ENCODE measurements at regions not wholly inside any gene's neighbourhood (a gene's known extent, or its start where the extent isn't known, plus 50 kb on each side); places are given as distances from the start of the nearest gene placed in this dataset.
A peak's percentile ranks its signal among the peaks of the same experiment; 100 is the strongest.
"Not testable (repeated sequence)": the region's sequence is repeated elsewhere in the genome, so short reads cannot be mapped to it uniquely, and the experiment has no call there.

DNA sequence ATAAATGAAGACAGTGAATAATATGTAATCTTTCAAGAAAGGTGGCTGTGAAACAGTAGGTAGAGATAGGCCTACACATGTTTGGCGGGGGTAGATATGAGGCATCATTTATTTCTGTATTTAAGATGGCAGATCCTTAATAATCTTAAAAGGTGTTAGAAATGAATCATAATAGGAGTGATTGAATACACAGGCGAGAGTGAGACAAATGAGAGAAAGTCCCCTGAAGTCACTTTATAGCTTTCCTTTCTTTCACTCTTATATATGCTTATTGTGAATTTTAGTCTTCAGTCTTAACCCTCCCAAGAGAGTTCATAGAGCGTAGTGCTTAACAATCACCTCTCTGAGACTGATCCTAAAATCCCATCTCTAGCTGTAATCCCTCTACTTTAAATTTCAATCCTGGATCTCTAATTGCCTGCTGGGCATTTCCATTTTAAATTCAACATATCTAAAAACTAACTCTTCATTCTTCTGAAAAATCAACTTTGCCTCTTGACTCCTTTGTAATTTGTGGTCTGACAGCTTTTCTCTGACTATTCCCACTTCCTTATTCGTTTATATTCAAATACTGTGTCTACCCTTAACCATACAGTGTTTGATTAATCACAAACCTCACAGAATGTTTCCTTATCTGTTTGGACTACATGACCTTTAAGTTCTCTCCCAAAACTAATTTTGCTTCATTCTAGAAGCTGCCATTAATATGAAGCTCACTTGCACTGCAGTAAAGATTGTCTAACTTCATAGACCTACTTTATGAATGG, 463.7 kb upstream of the FSIP2 start:
- DNase-seq: no peak

DNA sequence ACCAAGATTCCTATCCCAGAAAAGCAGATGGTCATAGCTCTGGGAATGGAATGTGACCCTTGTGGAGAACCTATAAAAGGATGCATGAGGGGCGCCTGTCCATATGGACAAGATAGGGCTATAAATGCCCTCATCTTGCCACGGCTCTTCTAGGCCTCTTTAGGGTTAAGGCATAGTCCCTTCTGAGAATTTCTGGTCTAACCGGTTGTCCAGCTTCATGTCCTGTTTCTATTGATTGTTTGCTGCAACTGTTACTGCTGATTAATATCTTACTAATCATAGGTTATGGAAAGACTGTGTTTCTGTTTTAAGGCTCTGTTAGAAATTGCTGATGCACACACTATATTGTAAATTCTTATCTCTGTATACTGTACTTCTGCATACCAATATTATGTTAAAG, 462.6 kb upstream of the FSIP2 start:
- DNase-seq: not testable (repeated sequence)

GRCh38 chr2:185278761-185279160, 459.8 kb upstream of the FSIP2 start:
- DNase-seq: no peak

- peak; percentile 7 for DNase-seq
These were observed 458.6 kb upstream of the FSIP2 start for GRCh38 chr2:185279999-185280398.

DNA sequence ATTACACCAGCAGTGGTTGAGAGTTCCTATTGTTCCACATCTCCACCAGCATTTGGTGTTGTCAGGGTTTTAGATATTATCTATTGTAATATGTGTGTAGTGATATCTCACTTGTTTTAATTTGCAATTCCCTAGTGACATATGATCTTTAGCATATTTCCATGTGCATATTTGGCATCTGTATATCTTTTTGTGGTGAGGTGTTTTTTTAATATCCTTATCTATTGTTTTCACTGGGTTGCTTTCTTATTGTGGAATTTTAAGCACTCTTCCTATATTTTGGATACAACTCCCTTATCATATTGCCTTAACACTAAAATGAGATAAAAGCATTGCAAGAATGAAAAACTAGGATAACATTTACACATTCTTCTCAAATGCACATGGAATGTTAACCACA, 453.9 kb upstream of the FSIP2 start:
- DNase-seq: no peak

DNA sequence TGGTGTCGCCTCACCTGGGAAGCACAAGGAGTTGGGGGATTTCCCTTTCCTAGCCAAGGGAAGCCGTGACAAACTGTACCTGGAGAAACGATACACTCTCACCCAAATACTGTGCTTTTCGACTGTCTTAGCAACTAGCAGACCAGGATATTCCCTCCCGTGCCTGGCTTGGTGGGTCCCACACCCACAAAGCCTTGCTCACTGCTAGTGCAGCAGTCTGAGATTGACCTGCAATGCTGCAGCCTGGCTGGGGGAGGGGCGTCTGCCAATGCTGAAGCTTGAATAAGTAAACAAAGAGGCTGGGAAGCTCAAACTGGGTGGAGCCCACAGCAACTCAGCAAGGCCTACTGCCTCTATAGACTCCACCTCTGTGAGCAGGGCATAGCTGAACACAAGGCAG, 448.6 kb upstream of the FSIP2 start:
- not testable (repeated sequence) for DNase-seq

DNA sequence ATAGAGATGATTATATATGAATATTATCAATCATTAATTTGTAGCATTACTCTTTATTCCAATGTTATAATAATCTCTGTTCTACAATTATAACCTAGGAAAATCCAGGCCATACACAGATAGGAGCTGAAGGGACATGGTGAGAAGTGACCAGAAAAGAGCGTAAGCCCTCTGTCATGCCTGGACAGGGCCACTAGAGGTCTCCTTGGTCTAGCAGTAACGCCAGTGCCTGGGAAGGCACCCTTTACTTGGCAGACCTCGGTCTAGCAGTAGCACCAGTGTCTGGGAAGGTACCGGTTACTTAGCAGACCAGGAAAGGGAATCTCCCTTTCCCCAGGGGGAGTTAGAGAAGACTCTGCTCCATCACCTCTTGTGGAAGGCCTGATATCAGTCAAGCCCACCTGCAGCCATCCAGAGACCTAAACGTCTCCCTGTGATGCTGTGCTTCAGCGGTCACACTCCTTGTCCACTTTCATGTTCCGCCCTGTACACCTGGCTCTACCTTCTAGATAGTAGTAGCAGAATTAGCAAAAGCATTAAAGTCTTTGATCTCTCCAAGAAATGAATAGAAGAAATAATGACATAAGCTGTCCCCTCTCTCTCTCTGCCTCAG, 447.5 kb upstream of the FSIP2 start:
- peak; percentile 20 for DNase-seq

DNA sequence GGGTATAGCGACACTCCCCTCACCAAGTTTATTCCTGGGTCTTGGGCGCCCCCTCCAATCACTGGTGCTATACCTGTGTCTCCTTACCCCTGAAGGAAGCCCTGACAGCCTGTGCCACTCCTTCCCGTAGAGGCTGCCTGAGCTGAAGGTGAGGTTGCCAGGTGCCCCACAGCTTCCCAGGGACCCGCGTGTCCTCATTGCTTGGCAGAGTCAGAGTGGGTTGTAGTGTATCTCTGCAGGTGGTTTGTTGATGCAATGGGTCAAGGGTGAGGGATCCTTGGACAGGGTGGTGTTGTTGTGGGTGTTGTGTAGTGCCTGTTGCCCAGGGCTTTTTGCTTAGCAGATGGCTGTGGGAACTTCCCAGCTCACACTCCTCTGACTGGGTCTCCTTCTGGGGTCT, 438.7 kb upstream of the FSIP2 start:
- no peak for DNase-seq

DNA sequence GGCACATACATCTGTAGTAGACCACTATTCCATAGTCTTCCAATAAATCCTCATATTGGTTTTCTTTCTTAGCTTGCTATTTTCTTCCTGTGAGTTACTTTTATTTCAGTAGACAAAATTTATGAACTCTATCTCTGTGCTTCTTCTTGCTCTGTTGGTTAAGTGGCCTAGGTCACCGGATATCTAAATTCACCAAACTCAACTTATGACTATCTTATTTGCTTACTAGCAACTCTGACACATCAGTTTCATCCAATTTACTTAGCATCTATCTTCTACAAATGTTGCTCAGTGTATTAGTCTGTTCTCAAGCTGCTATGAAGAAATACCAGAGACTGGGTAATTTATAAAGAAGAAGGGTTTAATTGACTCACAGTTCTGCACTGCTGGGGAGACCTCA, 432.5 kb upstream of the FSIP2 start:
- no peak for DNase-seq

DNA sequence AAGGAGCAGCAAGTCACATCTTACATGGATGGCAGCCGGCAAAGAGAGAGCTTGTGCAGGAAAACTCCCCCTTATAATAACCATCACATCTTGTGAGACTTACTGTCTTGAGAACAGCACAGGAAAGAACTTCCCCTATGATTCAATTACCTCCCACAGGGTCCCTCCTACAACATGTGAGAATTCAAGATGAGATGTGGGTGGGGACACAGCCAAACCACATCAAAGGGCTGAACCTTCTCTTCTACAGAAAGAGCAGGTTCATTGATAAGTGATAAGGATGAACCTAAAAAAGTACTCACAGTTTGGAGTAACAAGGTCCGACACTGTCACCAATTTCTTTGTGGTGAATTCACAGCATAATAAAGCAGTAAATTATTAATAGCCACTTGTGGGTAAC, 422.2 kb upstream of the FSIP2 start:
- DNase-seq: no peak

DNA sequence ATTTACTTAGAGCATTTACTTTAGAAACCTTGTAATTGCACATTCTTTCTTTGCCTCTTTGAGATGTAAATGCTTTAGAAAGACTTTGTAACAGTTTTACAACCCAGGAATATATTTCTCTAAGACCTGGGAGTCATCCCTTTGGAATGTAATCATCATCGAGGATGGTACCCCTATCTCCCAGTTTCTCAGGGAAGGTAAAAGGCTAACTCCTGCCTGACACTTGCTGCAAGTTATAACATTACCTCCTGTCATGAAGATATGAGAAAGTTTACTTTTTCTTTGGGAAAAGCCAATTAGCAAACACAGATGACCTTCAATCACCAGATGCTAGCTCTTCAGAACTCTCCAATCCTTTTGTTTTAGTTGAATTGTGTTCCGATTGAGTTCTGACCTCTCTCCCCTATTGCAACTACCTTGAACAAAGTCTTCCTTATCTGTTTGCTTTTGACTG, 420.3 kb upstream of the FSIP2 start:
- DNase-seq: no peak

GRCh38 chr2:185335879-185336278, 402.7 kb upstream of the FSIP2 start:
- no peak for DNase-seq

DNA sequence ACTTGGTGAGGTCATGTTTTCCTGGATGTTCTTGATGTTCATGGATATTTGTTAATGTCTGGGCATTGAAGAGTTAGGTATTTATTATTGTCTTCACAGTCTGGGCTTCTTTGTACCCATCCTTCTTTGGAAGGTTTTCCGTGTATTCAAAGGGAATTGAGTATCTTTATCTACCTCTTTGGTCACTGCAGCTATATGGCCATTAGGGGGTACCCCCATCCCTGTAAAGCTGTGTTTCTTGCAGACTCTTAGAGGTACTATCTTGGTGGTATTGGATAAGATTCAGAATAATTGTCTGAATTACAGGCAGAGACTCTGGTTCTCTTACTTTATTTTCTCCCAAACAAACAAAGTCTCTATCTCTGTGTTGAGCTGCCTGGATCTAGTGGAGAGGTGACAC, 401.6 kb upstream of the FSIP2 start:
- DNase-seq: no peak

- DNase-seq: no peak
These were observed 400.5 kb upstream of the FSIP2 start for GRCh38 chr2:185338104-185338503.

- no peak for DNase-seq
These were observed 391.2 kb upstream of the FSIP2 start for GRCh38 chr2:185347445-185347844.

- DNase-seq: no peak
These were observed 377.8 kb upstream of the FSIP2 start for GRCh38 chr2:185360776-185361175.

DNA sequence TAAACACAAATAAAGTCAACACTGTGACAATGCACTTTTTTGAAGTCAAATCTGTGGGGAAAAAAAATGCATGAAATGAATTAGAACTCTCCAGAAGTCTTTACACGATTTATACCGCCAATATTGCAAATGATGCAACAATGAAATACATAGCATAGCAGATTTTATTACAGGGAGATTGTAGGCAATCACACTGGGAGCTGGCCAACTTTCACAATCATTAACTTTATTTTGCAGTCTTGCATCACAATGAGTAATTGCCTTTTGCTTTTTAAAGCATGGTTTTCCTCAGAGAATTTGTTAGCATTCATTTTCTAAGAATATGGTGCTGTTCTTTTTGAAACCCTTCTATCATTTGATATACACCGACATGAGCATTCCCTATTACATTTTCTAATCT, 366.4 kb upstream of the FSIP2 start:
- DNase-seq: no peak

- no peak for DNase-seq
These were observed 365.4 kb upstream of the FSIP2 start for GRCh38 chr2:185373229-185373628.

GRCh38 chr2:185374878-185375277, 363.7 kb upstream of the FSIP2 start:
- DNase-seq: no peak

DNA sequence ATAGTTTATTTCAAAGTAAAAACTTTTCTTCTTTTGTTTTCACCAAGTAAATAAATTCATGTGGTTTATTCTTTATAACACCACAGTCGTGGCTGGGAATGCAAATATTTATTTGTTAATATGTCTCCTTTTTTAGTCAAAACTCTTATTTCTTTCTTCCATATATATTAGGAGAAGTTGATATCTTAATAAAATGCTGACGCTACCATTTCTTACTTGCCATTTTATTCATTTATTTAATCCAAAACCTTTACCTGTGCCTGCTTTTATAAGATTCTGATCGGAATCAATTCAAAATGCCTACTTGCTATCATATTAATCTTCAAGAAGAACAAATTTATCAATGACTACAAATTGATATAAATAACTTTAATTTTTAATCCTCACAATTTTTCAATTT, 362.9 kb upstream of the FSIP2 start:
- DNase-seq: no peak

- no peak for DNase-seq
These were observed 357.0 kb upstream of the FSIP2 start for GRCh38 chr2:185381631-185382030.

DNA sequence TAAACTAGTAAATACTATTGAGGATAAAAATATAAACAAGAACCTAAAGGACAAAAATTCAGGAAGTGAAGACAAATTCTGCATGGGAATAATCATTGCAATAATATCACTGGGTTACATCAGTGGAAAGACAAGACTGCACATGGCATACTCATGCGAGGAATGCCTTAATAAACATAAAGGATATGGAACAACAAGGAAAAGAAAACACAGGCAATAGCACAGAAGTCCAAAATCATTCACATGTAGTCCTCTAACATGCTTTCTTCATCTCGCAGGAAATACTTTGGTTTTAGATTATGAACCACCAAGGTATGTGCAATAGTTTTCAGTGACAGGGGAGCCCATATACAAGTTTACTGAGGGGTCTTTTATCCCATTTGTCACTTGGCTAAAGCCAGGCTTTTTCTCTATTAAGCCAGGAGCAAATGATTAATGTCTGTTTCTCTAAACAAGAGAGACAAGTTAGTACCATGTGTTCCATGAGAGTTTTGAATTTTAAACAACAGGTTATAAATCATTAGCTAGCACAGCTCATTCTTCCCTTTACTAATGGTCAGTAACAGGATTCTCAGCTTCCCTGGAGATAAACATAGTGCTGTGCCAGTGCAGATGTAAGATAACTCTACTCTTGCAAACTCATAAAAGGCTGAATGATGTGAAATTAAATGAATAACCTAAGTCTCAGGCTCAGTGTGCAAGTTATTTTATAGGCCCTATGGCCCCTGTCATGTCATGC, 353.6 kb upstream of the FSIP2 start:
- no peak for DNase-seq

GRCh38 chr2:185388226-185388625, 350.4 kb upstream of the FSIP2 start:
- no peak for DNase-seq

DNA sequence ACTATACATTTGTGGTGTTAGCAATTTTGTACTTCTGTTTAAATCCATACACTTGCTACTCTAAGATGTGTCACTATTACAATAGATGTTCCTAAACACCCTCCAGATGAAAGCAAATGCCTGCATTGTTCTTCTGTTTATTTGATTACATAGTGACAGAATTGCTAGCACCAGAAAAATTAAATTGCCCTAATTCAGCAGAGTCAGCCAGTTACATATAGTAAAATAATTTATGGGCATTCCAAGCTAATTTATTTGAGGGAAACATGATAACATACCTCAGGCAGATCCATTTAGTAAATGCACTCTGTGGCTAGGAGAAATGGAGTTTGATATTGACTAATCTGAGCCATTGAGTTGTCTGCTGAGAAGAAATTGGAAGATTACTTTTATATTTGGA, 347.1 kb upstream of the FSIP2 start:
- no peak for DNase-seq

All from NCI-H1092 treated with DMSO at 0.1 percent for 48 hours (cell line).